ENCODE measurements at regions not wholly inside any gene's neighbourhood (a gene's known extent, or its start where the extent isn't known, plus 50 kb on each side); places are given as distances from the start of the nearest gene placed in this dataset.

Small RNAs in the stretch of these regions (microRNA-seq; reads per million reads assigned to microRNA genes)
- gene MIR3648-1 (0 reads per million in 2 donors), gene MIR3687-1 (0 reads per million in 2 donors), gene MIR6724-1 (0 reads per million in 2 donors), gene MIR6724-2 (0 reads per million in 2 donors)
